Fibroblast of pulmonary artery (primary cell): ENCODE measurements at regions not wholly inside any gene's neighbourhood (a gene's known extent, or its start where the extent isn't known, plus 50 kb on each side); places are given as distances from the start of the nearest gene placed in this dataset.

Experiments
- DNase-seq: peaks from one replicate; pipeline ENCODE4 v3.0.0-alpha.2; 2010; ENCODE audit warnings: low read depth
- H3K4me3 ChIP-seq: replicated peaks from 2 replicates; pipeline ENCODE4 v1.5.1; 2011; ENCODE audit warnings: low read depth, mild to moderate bottlenecking, control low read depth, low read length, moderate library complexity
- CTCF ChIP-seq: IDR thresholded peaks from 2 replicates; pipeline ENCODE4 v1.5.1; 2011; ENCODE audit warnings: mild to moderate bottlenecking, control low read depth, low read length, inconsistent platforms; ENCODE audit errors: missing control alignments

GRCh38 chr14:53386362-53386761 lies 233.2 kb upstream of the DDHD1 start:
- no peak for DNase-seq
- no peak overlapping the region for H3K4me3 ChIP-seq
- no peak for TF ChIP-seq CTCF

GRCh38 chr14:53384536-53384935 lies 231.4 kb upstream of the DDHD1 start:
- TF ChIP-seq CTCF, result no peak
- DNase-seq, result no peak

GRCh38 chr14:53384073-53384472 lies 230.9 kb upstream of the DDHD1 start:
- no peak for DNase-seq
- no peak overlapping the region for H3K4me3 ChIP-seq
- no peak for TF ChIP-seq CTCF

More at GRCh38 chr14:53384536-53384935, 231.4 kb upstream of the DDHD1 start:
- H3K4me3 ChIP-seq, result no peak overlapping the region

GRCh38 chr14:53381895-53382294 lies 228.8 kb upstream of the DDHD1 start:
- H3K4me3 ChIP-seq, result no peak overlapping the region
- no peak for TF ChIP-seq CTCF
- no peak for DNase-seq

- no peak for TF ChIP-seq CTCF
- DNase-seq, result no peak
- H3K4me3 ChIP-seq, result no peak overlapping the region
Observed at GRCh38 chr14:53380867-53381225, 227.7 kb upstream of the DDHD1 start.

GRCh38 chr14:53380052-53380866 lies 227.1 kb upstream of the DDHD1 start:
- no peak for TF ChIP-seq CTCF
- no peak for DNase-seq
- H3K4me3 ChIP-seq, result no peak overlapping the region

- no peak for DNase-seq
- TF ChIP-seq CTCF, result no peak
- no peak overlapping the region for H3K4me3 ChIP-seq
Observed at GRCh38 chr14:53378142-53378541, 225.0 kb upstream of the DDHD1 start.
